ENCODE measurements at regions not wholly inside any gene's neighbourhood (a gene's known extent, or its start where the extent isn't known, plus 50 kb on each side); places are given as distances from the start of the nearest gene placed in this dataset.

DNA sequence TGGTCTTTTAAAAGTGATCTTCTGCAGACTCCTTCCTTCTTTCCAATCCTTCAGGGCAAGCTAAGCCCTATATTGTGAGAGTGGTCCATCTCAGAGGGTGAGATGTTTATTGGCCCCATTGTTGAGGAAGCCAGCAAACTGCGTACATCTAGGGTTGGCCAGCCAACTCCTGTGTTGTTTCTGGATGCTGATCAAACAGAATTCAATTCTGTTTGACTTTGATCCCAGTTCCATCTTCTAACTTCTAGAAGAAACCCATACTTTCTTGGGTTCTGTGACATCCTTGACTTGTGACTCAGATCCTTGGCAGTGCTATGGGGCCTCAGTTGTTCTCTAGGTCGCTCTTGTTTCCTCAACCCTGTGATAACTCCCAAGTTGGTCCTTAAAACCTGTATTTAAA is 116.2 kb downstream of the LSMEM1 start:
- TF ChIP-seq, protein P1, sequence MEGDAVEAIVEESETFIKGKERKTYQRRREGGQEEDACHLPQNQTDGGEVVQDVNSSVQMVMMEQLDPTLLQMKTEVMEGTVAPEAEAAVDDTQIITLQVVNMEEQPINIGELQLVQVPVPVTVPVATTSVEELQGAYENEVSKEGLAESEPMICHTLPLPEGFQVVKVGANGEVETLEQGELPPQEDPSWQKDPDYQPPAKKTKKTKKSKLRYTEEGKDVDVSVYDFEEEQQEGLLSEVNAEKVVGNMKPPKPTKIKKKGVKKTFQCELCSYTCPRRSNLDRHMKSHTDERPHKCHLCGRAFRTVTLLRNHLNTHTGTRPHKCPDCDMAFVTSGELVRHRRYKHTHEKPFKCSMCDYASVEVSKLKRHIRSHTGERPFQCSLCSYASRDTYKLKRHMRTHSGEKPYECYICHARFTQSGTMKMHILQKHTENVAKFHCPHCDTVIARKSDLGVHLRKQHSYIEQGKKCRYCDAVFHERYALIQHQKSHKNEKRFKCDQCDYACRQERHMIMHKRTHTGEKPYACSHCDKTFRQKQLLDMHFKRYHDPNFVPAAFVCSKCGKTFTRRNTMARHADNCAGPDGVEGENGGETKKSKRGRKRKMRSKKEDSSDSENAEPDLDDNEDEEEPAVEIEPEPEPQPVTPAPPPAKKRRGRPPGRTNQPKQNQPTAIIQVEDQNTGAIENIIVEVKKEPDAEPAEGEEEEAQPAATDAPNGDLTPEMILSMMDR (IDR thresholded peaks at IDR 0.05; ENCODE audit: insufficient read depth, low read length, poor library complexity, severe bottlenecking): no peak
- no peak for TF ChIP-seq EZH2phosphoT487 (conservative IDR thresholded peaks at IDR 0.05; ENCODE audit: low read length)

All from SU-DHL-6 (cell line).